ENCODE measurements at regions not wholly inside any gene's neighbourhood (a gene's known extent, or its start where the extent isn't known, plus 50 kb on each side); places are given as distances from the start of the nearest gene placed in this dataset.

DNA sequence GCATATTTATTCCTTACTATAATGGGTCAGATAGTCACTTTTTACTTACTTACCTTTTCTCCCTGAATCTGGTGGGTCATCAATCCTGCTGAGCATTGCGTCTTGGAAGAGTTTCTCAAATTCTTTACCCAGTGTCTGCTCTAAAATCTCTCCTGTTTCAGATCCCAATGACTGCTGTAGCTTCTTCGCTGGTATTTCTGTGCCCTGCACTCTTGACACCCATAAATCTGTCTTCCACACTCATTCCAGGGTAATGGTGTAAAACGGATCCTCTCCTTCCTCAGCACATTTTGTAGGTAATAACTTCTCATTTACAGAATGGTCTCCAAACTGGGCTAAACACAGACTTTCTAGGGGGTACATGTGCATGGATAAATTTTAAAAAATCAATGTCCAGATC is 407.4 kb downstream of the DMAC1 start:
- TF ChIP-seq, protein P1, sequence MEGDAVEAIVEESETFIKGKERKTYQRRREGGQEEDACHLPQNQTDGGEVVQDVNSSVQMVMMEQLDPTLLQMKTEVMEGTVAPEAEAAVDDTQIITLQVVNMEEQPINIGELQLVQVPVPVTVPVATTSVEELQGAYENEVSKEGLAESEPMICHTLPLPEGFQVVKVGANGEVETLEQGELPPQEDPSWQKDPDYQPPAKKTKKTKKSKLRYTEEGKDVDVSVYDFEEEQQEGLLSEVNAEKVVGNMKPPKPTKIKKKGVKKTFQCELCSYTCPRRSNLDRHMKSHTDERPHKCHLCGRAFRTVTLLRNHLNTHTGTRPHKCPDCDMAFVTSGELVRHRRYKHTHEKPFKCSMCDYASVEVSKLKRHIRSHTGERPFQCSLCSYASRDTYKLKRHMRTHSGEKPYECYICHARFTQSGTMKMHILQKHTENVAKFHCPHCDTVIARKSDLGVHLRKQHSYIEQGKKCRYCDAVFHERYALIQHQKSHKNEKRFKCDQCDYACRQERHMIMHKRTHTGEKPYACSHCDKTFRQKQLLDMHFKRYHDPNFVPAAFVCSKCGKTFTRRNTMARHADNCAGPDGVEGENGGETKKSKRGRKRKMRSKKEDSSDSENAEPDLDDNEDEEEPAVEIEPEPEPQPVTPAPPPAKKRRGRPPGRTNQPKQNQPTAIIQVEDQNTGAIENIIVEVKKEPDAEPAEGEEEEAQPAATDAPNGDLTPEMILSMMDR (IDR thresholded peaks at IDR 0.05) = no peak
- no peak for TF ChIP-seq POLR2AphosphoS5 (IDR thresholded peaks at IDR 0.05)
